ENCODE measurements at regions not wholly inside any gene's neighbourhood (a gene's known extent, or its start where the extent isn't known, plus 50 kb on each side); places are given as distances from the start of the nearest gene placed in this dataset.

DNA sequence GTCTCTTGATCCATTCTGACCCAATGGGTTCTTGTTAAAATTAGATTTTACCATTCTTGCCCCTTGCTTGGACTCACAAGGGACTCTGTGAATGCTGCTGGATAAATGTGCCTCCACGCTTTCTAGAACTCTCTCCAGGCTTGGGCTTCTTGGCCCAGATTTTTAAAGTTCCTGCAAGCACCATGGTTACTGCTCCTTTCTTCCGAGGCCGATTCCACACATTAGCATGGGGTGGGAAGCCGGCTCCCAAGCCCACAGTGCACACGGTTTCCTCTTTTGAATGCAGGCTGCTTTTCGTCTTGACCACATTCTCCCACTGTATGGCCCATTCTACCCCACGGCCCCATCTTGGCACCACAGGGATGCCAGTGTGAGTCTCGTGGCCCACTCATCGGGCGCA lies 174.3 kb upstream of the PITRM1 start:
- no peak for DNase-seq
- Histone ChIP-seq H3K27ac (no peak overlapping the region), H3K36me3 (ENCODE audit: low read depth, missing control alignments) (no peaks in the 10 kb centered on the region), H3K4me1 (no peaks in the 10 kb centered on the region), H3K4me3 (no peak overlapping the region), H3K9me3 (no peaks in the 10 kb centered on the region), H3K27me3 (no peaks in the 10 kb centered on the region)
- intact Hi-C loops (cut with DNase I; ENCODE audit: low total_unique reads): no loop called here
- 93 to 96% methylated on average over 10 of the region's 10 CpGs for WGBS, 2 donors
- no peak for TF ChIP-seq POLR2A (IDR thresholded peaks at IDR 0.05)
- TF ChIP-seq, protein P1, sequence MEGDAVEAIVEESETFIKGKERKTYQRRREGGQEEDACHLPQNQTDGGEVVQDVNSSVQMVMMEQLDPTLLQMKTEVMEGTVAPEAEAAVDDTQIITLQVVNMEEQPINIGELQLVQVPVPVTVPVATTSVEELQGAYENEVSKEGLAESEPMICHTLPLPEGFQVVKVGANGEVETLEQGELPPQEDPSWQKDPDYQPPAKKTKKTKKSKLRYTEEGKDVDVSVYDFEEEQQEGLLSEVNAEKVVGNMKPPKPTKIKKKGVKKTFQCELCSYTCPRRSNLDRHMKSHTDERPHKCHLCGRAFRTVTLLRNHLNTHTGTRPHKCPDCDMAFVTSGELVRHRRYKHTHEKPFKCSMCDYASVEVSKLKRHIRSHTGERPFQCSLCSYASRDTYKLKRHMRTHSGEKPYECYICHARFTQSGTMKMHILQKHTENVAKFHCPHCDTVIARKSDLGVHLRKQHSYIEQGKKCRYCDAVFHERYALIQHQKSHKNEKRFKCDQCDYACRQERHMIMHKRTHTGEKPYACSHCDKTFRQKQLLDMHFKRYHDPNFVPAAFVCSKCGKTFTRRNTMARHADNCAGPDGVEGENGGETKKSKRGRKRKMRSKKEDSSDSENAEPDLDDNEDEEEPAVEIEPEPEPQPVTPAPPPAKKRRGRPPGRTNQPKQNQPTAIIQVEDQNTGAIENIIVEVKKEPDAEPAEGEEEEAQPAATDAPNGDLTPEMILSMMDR (IDR thresholded peaks at IDR 0.05): no peak

DNA sequence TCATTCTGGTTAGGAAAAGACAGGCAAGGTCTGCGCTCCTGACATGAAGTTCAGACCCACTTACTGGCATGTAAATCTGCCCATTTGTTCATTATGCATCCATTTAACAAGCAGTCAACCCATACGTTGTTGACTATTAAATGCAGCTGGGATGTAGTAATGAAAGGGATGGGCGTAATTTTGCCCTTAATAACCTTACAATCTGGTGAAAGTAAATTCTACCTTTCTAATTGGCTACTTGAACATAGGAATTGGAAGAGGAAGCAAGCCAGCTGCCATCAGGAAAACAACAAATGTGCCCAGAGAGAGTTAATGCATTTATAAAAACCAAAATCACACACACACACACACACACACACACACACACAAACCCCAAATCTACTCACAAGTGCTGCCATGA lies 170.2 kb upstream of the PITRM1 start:
- no peaks in the 10 kb centered on the region for H3K9me3 ChIP-seq
- TF ChIP-seq, protein P1 (IDR thresholded peaks at IDR 0.05): no peak
- no peak for TF ChIP-seq POLR2A (IDR thresholded peaks at IDR 0.05)
- no peaks in the 10 kb centered on the region for H3K4me1 ChIP-seq
- H3K27me3 ChIP-seq: no peaks in the 10 kb centered on the region
- DNase-seq: no peak
- WGBS, 2 donors: 80 to 89% methylated on average over 3 of the region's 3 CpGs
- intact Hi-C loops (cut with DNase I; ENCODE audit: low total_unique reads): no loop called here
- H3K27ac ChIP-seq: no peak overlapping the region
- no peaks in the 10 kb centered on the region for H3K36me3 ChIP-seq (ENCODE audit: low read depth, missing control alignments)
- H3K4me3 ChIP-seq: no peak overlapping the region

DNA sequence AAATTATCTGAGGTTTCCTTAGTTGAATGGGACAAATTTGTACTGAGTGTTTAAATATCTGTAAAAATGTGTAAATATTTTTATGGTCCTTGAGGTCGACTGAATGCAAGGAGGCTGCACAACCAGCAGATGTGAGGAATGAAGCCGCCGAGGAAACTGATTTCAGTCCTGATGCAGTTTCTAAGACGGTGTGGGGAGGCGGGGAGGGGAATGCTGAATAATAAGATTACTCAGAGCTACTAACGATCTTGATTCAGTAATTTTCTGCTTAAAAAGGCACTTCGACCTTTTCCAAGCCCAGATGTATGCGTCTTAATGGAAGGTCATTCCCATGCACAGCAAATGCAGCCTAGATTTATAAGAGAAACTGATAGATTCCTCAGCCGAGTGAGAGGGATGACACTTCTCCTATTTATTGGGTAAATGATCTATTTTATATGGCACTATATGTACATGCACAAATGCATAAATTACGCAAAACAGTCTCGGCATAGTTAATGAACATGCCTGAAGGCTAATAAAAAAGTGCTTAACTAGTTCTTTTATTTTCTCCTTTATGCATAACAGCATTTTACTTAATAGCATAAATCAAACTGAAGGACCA lies 167.6 kb upstream of the PITRM1 start:
- H3K36me3 ChIP-seq (ENCODE audit: low read depth, missing control alignments): no peaks in the 10 kb centered on the region
- no peak overlapping the region for H3K4me3 ChIP-seq
- H3K27me3 ChIP-seq: no peaks in the 10 kb centered on the region
- intact Hi-C loops (cut with DNase I; ENCODE audit: low total_unique reads): no loop called here
- TF ChIP-seq, protein P1 (IDR thresholded peaks at IDR 0.05): no peak
- no peak for TF ChIP-seq POLR2A (IDR thresholded peaks at IDR 0.05)
- H3K4me1 ChIP-seq: no peaks in the 10 kb centered on the region
- H3K9me3 ChIP-seq: no peaks in the 10 kb centered on the region
- no peak for DNase-seq
- no peak overlapping the region for H3K27ac ChIP-seq
- 71 to 76% methylated on average over 11 of the region's 11 CpGs for WGBS, 2 donors

DNA sequence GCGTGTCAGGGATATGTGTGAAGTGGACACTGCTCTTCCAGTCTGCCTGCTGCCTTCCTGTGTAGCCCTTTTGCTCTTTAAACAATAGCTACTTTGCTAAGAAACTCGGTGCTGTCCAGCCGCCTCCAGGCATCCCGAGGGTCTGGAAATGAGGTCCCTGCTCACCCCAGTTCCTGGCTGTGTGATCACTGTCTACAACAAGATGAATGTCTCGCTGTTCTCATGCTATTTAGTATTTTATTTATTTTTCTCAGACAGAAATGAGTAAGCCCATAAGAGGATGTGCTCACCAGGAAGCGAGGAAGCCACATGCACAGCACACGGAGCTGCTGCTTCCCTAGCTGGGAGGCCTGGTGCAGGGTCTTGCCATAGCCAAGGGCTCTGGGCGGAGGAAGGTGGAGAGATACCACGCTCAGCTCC lies 167.0 kb upstream of the PITRM1 start:
- Histone ChIP-seq H3K36me3 (ENCODE audit: low read depth, missing control alignments) (no peaks in the 10 kb centered on the region), H3K9me3 (no peaks in the 10 kb centered on the region), H3K4me1 (no peaks in the 10 kb centered on the region), H3K27ac (no peak overlapping the region), H3K27me3 (no peaks in the 10 kb centered on the region), H3K4me3 (no peak overlapping the region)
- no peak for DNase-seq
- TF ChIP-seq, protein P1 (IDR thresholded peaks at IDR 0.05): no peak
- no peak for TF ChIP-seq POLR2A (IDR thresholded peaks at IDR 0.05)
- intact Hi-C loops (cut with DNase I; ENCODE audit: low total_unique reads): no loop called here
- WGBS, 2 donors: 84 to 87% methylated on average over 9 of the region's 9 CpGs

DNA sequence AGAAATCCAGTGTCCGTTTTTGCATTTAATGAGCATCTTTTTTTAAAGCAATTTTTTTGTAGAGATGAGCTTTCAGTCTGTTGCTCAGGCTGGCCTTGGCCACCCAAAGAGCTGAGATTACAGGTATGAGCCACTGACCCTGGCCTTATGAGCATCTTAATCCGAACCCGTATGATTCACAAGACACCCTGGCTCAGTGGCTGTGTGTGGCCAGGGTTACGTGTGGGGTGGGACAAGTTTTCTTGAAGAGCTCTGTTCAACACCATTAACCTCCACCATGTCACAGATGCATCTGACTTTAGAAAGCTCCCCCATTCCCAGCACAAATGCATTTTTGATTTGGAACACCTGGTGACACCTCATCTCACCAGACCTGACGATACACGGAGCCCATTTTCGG lies 166.5 kb upstream of the PITRM1 start:
- H3K27ac ChIP-seq: no peak overlapping the region
- no peak overlapping the region for H3K4me3 ChIP-seq
- H3K36me3 ChIP-seq (ENCODE audit: low read depth, missing control alignments): no peaks in the 10 kb centered on the region
- no peaks in the 10 kb centered on the region for H3K27me3 ChIP-seq
- no peak for TF ChIP-seq POLR2A (IDR thresholded peaks at IDR 0.05)
- TF ChIP-seq, protein P1 (IDR thresholded peaks at IDR 0.05): no peak
- DNase-seq: no peak
- 86 to 91% methylated on average over 7 of the region's 7 CpGs for WGBS, 2 donors
- H3K9me3 ChIP-seq: no peaks in the 10 kb centered on the region
- intact Hi-C loops (cut with DNase I; ENCODE audit: low total_unique reads): no loop called here
- H3K4me1 ChIP-seq: no peaks in the 10 kb centered on the region
